Epithelial cell of esophagus (primary cell): ENCODE measurements at regions not wholly inside any gene's neighbourhood (a gene's known extent, or its start where the extent isn't known, plus 50 kb on each side); places are given as distances from the start of the nearest gene placed in this dataset.

Experiments
- DNase-seq: peaks from one replicate; pipeline ENCODE4 v3.0.0; 2010; ENCODE audit warnings: low read depth
- H3K4me3 ChIP-seq: 2 replicates; pipeline ENCODE4 v1.5.1; 2011; ENCODE audit warnings: mild to moderate bottlenecking, low read length, control low read depth
- TF ChIP-seq, protein P1 (sequence below): IDR thresholded peaks from 2 replicates; pipeline ENCODE4 v1.5.1; 2011; ENCODE audit warnings: low read depth, mild to moderate bottlenecking, low read length, control low read depth, inconsistent platforms; ENCODE audit not compliant: insufficient read depth; ENCODE audit errors: missing control alignments

DNA sequence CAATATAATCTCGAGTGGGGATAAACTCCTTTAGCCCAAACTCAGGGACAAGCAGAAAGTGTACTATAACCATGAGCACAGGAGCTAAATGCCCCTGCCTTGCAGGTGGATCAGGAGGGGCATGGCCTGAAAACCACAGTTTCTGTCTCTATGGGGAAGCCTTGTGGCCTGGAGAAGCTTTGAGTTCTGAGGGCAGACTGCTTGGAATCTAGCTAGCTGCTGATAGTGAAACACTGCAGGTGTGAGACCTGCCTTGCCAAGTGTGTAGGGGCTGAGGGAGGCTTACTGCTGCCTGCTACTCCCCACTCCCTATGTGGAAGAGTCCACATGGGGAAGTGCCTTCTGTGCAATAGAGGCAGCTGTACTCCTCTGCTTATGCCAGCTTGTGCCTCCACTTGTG lies 352.3 kb upstream of the OR4E1 start:
- H3K4me3 ChIP-seq, result no peak overlapping the region
- DNase-seq, result no peak
- TF ChIP-seq, protein P1, sequence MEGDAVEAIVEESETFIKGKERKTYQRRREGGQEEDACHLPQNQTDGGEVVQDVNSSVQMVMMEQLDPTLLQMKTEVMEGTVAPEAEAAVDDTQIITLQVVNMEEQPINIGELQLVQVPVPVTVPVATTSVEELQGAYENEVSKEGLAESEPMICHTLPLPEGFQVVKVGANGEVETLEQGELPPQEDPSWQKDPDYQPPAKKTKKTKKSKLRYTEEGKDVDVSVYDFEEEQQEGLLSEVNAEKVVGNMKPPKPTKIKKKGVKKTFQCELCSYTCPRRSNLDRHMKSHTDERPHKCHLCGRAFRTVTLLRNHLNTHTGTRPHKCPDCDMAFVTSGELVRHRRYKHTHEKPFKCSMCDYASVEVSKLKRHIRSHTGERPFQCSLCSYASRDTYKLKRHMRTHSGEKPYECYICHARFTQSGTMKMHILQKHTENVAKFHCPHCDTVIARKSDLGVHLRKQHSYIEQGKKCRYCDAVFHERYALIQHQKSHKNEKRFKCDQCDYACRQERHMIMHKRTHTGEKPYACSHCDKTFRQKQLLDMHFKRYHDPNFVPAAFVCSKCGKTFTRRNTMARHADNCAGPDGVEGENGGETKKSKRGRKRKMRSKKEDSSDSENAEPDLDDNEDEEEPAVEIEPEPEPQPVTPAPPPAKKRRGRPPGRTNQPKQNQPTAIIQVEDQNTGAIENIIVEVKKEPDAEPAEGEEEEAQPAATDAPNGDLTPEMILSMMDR, result no peak

DNA sequence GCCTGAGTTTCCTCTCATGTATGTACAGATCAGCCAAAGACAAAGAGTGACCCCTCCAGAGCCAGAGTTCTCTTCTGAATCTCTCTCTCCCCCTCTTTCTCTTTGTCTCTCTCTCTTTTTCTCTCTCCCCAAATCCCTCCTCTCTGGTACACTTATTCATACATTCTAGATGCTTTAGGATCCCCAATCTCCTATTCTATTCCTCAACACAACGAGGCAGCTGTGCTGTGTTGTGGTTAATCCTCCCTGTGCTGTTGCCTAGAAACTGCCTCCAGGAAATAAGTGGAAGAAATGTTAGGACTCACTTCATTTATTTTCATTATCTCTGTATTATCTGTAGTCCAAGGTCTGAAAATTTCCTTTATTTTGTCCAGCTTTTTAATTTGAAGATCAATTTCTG lies 350.5 kb upstream of the OR4E1 start:
- TF ChIP-seq, protein P1, result no peak
- no peak overlapping the region for H3K4me3 ChIP-seq
- no peak for DNase-seq

DNA sequence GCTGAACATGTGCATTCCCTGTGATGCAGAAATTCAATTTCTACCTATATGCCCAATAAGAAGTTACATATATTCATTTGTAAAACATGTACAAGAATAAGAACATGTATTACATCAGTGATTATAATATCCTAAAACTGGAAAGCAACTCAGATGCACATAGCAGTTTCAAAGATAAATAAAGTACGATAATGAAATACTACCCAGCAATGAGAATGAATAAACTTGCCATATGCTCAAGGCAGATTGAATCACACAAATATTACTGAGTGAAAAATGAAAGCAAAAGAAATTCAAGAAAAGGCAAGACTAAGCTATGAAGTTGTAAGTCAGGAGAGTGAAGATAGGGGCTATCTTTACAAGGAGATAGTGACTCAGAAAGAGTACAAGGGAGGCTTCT lies 345.3 kb upstream of the OR4E1 start:
- TF ChIP-seq, protein P1, result no peak
- no peak overlapping the region for H3K4me3 ChIP-seq
- no peak for DNase-seq

DNA sequence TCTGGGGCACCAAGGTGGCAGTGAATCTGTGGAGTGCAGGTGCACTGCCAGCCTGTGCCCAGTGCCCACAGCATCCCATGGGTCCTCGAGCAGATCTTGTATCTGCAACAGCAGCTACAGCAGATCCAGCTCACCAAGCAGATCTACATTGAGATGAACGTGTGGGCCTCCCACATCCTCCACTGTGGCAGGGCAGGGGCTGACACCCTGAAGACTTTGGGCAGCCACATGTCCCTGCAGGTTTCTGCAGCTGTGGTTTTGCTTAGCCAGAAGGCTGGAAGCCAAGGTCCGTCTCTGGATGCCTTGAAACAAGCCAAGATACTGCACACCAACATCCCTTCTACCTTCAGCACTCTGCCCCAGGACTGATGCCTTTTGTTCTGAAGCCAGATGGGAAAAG lies 338.8 kb upstream of the OR4E1 start:
- TF ChIP-seq, protein P1, result no peak
- no peak for DNase-seq
- H3K4me3 ChIP-seq, result no peak overlapping the region

DNA sequence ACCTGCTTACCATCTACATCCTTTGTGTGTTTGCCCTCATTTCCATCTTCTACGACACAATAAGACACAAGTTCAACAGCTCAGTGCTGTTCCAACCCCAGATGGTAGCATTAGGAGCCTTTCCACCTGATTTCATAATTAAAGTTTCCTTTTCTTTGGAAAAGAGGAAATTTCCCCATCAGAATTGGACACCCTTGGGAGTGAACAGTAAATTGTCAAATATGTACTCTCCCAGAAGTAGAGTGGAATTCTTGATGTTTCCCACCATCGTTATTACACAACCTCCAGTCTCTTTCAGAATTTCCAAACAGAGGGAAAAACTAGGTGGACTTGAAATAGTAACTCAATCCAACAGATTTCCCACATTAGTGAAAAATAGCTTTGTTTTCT lies 337.6 kb upstream of the OR4E1 start:
- no peak for DNase-seq
- no peak overlapping the region for H3K4me3 ChIP-seq
- TF ChIP-seq, protein P1, result no peak

DNA sequence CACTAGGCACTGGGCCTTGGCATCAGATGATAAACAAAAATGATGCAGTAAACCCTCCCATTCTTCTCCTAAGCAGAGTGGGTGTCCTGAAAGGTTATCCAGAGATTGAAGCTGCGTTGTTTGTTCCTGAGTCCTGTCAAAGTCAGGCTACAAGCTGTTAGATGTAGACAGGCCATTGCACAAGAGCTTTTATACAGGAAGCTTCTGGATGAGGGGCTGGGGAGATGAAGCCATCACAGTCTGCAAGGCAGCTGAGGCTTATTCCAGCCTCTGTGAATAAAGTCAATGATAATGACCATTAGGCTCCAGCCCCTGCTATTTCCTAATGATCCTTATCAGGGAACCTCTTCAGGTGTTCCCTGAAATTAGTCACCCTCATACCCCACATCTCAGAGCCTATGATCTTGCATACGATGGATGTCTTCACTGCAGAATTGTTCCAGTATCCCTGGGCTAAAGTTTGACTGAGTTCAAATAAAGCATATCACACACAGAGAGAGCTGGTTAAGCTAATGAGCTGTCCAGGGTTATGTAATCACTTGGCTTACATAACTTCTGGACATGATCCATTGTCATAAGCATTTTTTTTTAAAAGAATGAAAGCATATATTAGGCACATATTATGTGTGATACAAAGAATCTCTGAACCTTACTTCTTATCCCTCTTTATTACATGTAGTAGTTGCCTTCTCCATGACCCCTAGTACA lies 337.1 kb upstream of the OR4E1 start:
- TF ChIP-seq, protein P1, result no peak
- no peak overlapping the region for H3K4me3 ChIP-seq
- DNase-seq, result peak; percentile 54

DNA sequence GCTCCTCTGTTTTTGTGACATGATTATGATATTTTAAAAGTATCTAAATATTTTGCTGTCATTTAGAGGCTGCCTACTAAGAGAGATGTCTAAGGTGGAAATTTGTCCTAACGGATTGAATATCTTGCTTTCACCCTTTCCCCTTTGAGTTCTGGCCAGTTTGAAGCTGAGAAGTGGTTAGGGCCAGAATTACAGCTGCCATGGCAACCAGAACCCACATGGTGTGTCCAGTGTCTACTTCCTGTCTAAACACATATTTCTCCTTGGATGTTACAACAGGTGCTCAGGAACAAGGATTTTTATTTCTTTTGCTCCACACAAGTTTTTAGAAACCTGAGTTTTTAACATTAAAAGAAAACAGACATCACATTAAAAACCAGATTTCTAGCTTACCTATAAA lies 335.1 kb upstream of the OR4E1 start:
- TF ChIP-seq, protein P1, result no peak
- H3K4me3 ChIP-seq, result no peak overlapping the region
- no peak for DNase-seq
